Adrenal gland (tissue), 9 donors: ENCODE measurements at regions not wholly inside any gene's neighbourhood (a gene's known extent, or its start where the extent isn't known, plus 50 kb on each side); places are given as distances from the start of the nearest gene placed in this dataset.

Source experiments
- DNase-seq, 7 donors: peaks; one replicate each; pipeline ENCODE4 v3.0.0-alpha.2; 2019 to 2020
- H3K27ac ChIP-seq, 5 donors: fragments of 200-600 bp; sonication (generic) in 4 of 5; 1 replicate in 3 of 5; 2 replicates in 2 of 5; pipeline versions ENCODE4 v1.5.1 to v1.8.0; 2016 to 2020; ENCODE audit warnings: mild to moderate bottlenecking in 1 of 5
- H3K27me3 ChIP-seq: fragments of 200-600 bp; 2 replicates; pipeline ENCODE4 v1.8.0; 2021
- H3K36me3 ChIP-seq, 2 donors: fragments of 200-600 bp; replicated peaks in 1 of 2; 1 replicate in 1 of 2; 2 replicates in 1 of 2; pipeline versions ENCODE4 v1.5.1 to v1.8.0; 2018 to 2022
- H3K4me1 ChIP-seq, 2 donors: fragments of 200-600 bp; replicated peaks in 1 of 2; 1 replicate in 1 of 2; 2 replicates in 1 of 2; pipeline versions ENCODE4 v1.5.1 to v1.8.0; 2018 to 2021
- H3K4me3 ChIP-seq, 4 donors: fragments of 200-600 bp; sonication (generic) in 3 of 4; one replicate each; pipeline ENCODE4 v1.5.1; 2016 to 2018
- H3K9me3 ChIP-seq, 3 donors: fragments of 200-600 bp; sonication (generic) in 1 of 3; replicated peaks in 1 of 3; 1 replicate in 2 of 3; 2 replicates in 1 of 3; pipeline versions ENCODE4 v1.5.1 to v1.8.0; 2016 to 2021
- POLR2A ChIP-seq, 2 donors: fragments of 450-650 bp; IDR thresholded peaks; one replicate each; pipeline ENCODE4 v1.6.1; 2017; ENCODE audit warnings: antibody characterized with exemption in 2 of 2, mild to moderate bottlenecking in 2 of 2, moderate library complexity in 1 of 2
- WGBS, 4 donors: extraction: QIAGEN DNeasy Blood & Tissue Kit in 2 of 4; methylation state at CpG; one replicate each; pipeline versions ENCODE4 v1.1.5 to v1.1.7; 2013 to 2017; 5-methylcytosine and 5-hydroxymethylcytosine counted together
- intact Hi-C, 2 donors: fragments of 100-400 bp; cut with DNase I; formaldehyde crosslinking; loops; one replicate each; pipeline versions ENCODE4 v1.14.1 to v1.15.0; 2022 to 2023
- TF ChIP-seq, protein P1 (sequence below), 6 experiments: fragments of 450-650 bp in 4 of 6; fragments of 200-600 bp in 2 of 6; sonication (generic) in 1 of 6; IDR thresholded peaks; 1 replicate in 5 of 6; 2 replicates in 1 of 6; pipeline versions ENCODE4 v1.5.1 to v1.8.0; 2016 to 2021; ENCODE audit warnings: antibody characterized with exemption in 6 of 6, mild to moderate bottlenecking in 2 of 6, moderate library complexity in 1 of 6
- donor health status: healthy with polysubstance abuse.
- donor health status: Bipolar disorder and iron deficiency.
- donor health status: DM: yes; HTN: yes; CAD: no.
- donor health status: DM: no; HTN: no; CAD: no.
- donor health status: DM: no; HTN: no; CAD: no.

DNA sequence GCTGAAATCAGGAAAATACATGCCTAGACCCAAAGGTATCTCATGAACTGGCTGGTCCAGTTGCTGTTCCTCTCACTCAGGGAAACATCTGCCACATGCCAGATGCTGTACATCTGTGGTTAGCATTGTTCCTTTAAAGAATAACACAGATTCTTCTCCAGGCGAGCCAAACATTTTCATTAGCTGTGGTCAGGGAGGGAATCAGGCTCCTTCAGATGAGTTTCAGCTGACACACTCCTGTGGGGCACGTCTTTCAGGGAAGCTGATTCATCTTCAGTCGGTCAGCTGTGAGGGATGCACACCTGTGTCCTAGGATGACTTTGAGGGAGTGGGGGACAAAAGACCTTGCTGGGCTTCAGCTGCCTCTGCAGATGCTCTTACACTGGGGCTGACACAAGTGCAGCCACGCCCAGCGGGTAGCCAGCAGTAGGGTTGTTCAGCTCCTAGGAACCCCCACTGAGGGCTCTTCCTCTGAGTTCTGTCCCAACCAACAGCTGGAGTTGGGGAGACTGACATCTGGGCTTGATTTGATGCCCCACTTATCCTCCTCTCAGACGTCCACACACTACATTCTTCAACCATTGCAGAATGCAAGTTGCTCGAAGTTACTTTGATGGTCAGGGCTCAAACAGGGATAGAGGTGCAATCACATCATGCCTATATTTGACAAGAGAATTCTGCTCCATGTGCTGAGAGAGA, 155.0 kb downstream of the NUAK1 start:
- no peak for TF ChIP-seq POLR2A (IDR thresholded peaks at IDR 0.05)
- TF ChIP-seq, protein P1, sequence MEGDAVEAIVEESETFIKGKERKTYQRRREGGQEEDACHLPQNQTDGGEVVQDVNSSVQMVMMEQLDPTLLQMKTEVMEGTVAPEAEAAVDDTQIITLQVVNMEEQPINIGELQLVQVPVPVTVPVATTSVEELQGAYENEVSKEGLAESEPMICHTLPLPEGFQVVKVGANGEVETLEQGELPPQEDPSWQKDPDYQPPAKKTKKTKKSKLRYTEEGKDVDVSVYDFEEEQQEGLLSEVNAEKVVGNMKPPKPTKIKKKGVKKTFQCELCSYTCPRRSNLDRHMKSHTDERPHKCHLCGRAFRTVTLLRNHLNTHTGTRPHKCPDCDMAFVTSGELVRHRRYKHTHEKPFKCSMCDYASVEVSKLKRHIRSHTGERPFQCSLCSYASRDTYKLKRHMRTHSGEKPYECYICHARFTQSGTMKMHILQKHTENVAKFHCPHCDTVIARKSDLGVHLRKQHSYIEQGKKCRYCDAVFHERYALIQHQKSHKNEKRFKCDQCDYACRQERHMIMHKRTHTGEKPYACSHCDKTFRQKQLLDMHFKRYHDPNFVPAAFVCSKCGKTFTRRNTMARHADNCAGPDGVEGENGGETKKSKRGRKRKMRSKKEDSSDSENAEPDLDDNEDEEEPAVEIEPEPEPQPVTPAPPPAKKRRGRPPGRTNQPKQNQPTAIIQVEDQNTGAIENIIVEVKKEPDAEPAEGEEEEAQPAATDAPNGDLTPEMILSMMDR (IDR thresholded peaks at IDR 0.05) = no peak
- no peaks in the 10 kb centered on the region for H3K9me3 ChIP-seq
- H3K27me3 ChIP-seq = no peaks in the 10 kb centered on the region
- H3K4me3 ChIP-seq = no peak overlapping the region
- H3K36me3 ChIP-seq = no peaks in the 10 kb centered on the region
- WGBS, 4 donors = 75 to 85% (median 79%) methylated on average over 4 to 7 of the region's 7 CpGs
- intact Hi-C loops = no loop called here
- H3K27ac ChIP-seq = no peak overlapping the region
- no peak for DNase-seq
- H3K4me1 ChIP-seq = no peaks in the 10 kb centered on the region

DNA sequence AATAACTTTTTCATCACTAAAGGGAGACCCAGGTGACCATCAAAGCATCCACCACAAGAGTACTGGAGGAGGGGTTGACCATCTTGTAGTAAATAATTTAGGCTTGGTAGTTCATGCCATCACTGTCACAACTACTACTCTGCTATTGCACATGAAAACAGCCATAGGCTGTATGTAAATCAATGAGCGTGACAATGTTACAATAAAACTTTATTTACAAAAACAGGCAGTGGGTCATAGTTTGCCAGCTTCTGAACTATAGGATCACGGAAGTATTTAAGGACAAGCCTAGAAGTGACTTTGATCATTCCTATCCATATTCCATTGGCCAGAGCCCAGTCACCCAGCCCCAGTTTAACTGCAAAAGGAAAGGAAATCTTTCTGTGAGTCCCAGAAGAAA, 153.4 kb downstream of the NUAK1 start:
- H3K36me3 ChIP-seq = no peaks in the 10 kb centered on the region
- no peak overlapping the region for H3K27ac ChIP-seq
- no peak for DNase-seq
- WGBS, 4 donors = 65 to 94% (median 85%) methylated on average over 2 of the region's 2 CpGs
- H3K4me1 ChIP-seq = no peaks in the 10 kb centered on the region
- intact Hi-C loops = no loop called here
- TF ChIP-seq POLR2A (IDR thresholded peaks at IDR 0.05) = no peak
- TF ChIP-seq, protein P1 (IDR thresholded peaks at IDR 0.05) = no peak
- no peaks in the 10 kb centered on the region for H3K27me3 ChIP-seq
- no peak overlapping the region for H3K4me3 ChIP-seq
- no peaks in the 10 kb centered on the region for H3K9me3 ChIP-seq

DNA sequence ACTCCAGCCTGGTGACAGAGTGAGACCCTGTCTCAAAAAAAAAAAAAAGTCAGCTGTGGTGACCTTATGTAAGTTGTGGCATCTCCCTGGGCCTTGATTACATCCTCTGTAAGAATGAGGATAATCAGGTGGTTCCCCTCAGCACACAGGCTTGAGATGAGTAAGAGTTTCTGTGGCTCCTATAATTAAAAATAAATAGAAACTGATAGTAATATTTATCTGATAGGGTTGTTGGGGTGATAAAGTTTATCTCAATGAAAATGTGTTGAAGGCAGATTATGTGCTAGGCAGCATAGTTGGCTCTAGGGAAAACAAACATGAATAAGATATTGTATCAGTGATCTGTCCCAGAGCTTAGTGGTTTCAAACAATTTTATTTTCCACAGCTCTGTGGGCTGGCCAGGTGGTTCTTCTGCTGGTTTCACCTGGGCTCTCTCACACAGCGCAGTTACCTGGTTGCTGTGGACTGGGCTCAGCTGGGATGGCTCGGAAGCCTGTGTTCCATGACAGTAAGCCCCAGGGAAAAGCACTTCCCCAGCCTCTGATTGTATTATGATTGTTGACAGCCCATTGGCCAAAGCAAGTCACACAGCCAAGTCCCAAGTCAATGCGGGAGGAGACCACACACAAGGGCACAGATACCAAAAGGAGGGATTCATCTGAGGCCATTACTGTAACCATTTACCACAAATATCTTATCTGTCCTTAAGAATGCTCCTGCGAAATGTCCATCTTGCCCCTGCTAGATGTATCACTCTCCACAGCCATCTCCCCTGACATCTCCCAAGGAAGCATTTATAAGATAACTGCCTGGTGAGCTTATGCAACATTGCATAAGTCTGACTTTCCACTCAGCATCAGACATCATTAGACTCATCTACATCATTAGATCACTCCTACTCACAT, 151.7 kb downstream of the NUAK1 start:
- WGBS, 4 donors = 62 to 89% (median 82%) methylated on average over 2 to 4 of the region's 4 CpGs
- Histone ChIP-seq H3K4me1 (no peaks in the 10 kb centered on the region), H3K4me3 (no peak overlapping the region), H3K27me3 (no peaks in the 10 kb centered on the region), H3K27ac (no peak overlapping the region), H3K9me3 (no peaks in the 10 kb centered on the region), H3K36me3 (no peaks in the 10 kb centered on the region)
- TF ChIP-seq POLR2A (IDR thresholded peaks at IDR 0.05) = no peak
- TF ChIP-seq, protein P1 (IDR thresholded peaks at IDR 0.05) = no peak
- no peak for DNase-seq
- intact Hi-C loops = no loop called here

DNA sequence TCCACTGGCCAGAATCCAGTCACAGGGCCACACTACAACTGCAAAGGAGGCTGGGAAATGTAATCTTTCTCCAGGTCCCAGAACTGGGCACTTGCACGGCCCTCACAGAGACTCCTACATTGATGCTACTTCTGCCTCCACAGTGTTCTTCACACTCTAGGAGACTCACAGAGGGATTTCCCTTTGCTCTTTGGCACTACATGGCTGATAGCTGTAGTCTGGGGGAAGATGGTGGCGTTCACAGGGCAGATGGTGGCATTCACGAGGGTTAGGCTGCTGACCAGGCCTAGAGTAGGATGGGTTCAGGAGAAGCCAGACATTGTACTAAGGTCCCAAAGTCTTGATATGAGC, 151.1 kb downstream of the NUAK1 start:
- no peak for DNase-seq
- 84 to 94% (median 91%) methylated on average over 2 to 3 of the region's 3 CpGs for WGBS, 4 donors
- TF ChIP-seq, protein P1 (IDR thresholded peaks at IDR 0.05) = no peak
- TF ChIP-seq POLR2A (IDR thresholded peaks at IDR 0.05) = no peak

More for the DNA sequence above, 151.1 kb downstream of the NUAK1 start:
- H3K9me3 ChIP-seq = no peaks in the 10 kb centered on the region
- no peaks in the 10 kb centered on the region for H3K36me3 ChIP-seq
- intact Hi-C loops = no loop called here
- no peak overlapping the region for H3K27ac ChIP-seq
- no peaks in the 10 kb centered on the region for H3K4me1 ChIP-seq
- no peaks in the 10 kb centered on the region for H3K27me3 ChIP-seq
- H3K4me3 ChIP-seq = no peak overlapping the region
